GM12864 (cell line): ENCODE measurements at regions not wholly inside any gene's neighbourhood (a gene's known extent, or its start where the extent isn't known, plus 50 kb on each side); places are given as distances from the start of the nearest gene placed in this dataset.

ENCODE experiments used
- DNase-seq: peaks from one replicate; pipeline ENCODE4 v3.0.0-alpha.2; 2011; ENCODE audit warnings: low read depth
- H3K4me3 ChIP-seq: 2 replicates; pipeline ENCODE4 v1.5.1; 2011; ENCODE audit warnings: mild to moderate bottlenecking, low read depth, low read length, control low read depth
- CTCF ChIP-seq: IDR thresholded peaks from 2 replicates; pipeline ENCODE4 v1.5.1; 2011; ENCODE audit warnings: low read depth, mild to moderate bottlenecking, moderate library complexity, low read length, control low read depth, inconsistent platforms; ENCODE audit errors: missing control alignments

GRCh38 chr2:239461291-239462190 lies 60.7 kb upstream of the HDAC4 start:
- TF ChIP-seq CTCF, result no peak
- no peak overlapping the region for H3K4me3 ChIP-seq
- no peak for DNase-seq

GRCh38 chr2:239460780-239461179 lies 60.0 kb upstream of the HDAC4 start:
- no peak for TF ChIP-seq CTCF
- no peak for DNase-seq
- H3K4me3 ChIP-seq, result no peak overlapping the region

- no peak for TF ChIP-seq CTCF
- no peak overlapping the region for H3K4me3 ChIP-seq
- no peak for DNase-seq
Measured at GRCh38 chr2:239459606-239460005, 58.8 kb upstream of the HDAC4 start.

- no peak for DNase-seq
- TF ChIP-seq CTCF, result no peak
Measured at GRCh38 chr2:239459056-239459455, 58.2 kb upstream of the HDAC4 start.

GRCh38 chr2:239457586-239458445 lies 57.0 kb upstream of the HDAC4 start:
- DNase-seq, result no peak
- TF ChIP-seq CTCF, result no peak
- no peak overlapping the region for H3K4me3 ChIP-seq

More at GRCh38 chr2:239459056-239459455, 58.2 kb upstream of the HDAC4 start:
- H3K4me3 ChIP-seq, result no peak overlapping the region

- DNase-seq, result no peak
- no peak for TF ChIP-seq CTCF
Measured at GRCh38 chr2:239456940-239457339, 56.1 kb upstream of the HDAC4 start.

More at GRCh38 chr2:239456940-239457339, 56.1 kb upstream of the HDAC4 start:
- H3K4me3 ChIP-seq, result no peak overlapping the region
